ENCODE measurements at regions not wholly inside any gene's neighbourhood (a gene's known extent, or its start where the extent isn't known, plus 50 kb on each side); places are given as distances from the start of the nearest gene placed in this dataset.

DNA sequence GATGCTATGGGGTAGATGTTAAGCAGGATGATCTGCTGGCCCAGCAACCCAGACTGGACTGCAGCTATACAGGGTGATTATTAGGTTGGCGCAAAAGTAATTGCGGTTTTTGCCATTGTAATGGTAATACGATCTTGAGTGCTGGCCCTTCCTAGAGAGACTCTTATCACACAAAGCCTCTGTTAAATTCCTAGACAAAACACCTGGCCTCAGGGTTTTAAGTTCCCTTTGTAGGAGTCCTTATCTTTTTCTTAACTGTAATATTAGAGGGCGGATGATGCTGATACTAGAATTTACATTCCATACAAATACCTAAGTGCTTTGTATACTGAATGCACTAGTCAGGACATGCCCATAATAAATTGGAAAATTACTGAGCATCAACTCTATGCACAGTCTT is 222.2 kb downstream of the NDUFS4 start:
- Histone ChIP-seq H2AFZ (no peak overlapping the region), H3K4me1 (ENCODE audit: insufficient read depth) (peaks cover 7% of the 10 kb centered on the region), H3K4me2 (no peak overlapping the region), H3K4me3 (no peak overlapping the region), H3K9me3 (ENCODE audit: low read depth) (no peaks in the 10 kb centered on the region), H3K27me3 (no peaks in the 10 kb centered on the region), H3K27ac (no peak overlapping the region), H3K36me3 (replicated peaks; ENCODE audit: insufficient read depth, low read depth) (peaks cover 3% of the 10 kb centered on the region), H3K79me2 (no peaks in the 10 kb centered on the region), H4K20me1 (ENCODE audit: insufficient read depth, poor library complexity, severe bottlenecking) (no peaks in the 10 kb centered on the region), H3K9me2 (replicated peaks; ENCODE audit: insufficient read depth) (no peaks in the 10 kb centered on the region)
- TF ChIP-seq EZH2phosphoT487 (IDR thresholded peaks at IDR 0.05; ENCODE audit: low read depth, severe bottlenecking, unreplicated experiment), result no peak
- 76% methylated on average over 4 of the region's 4 CpGs for WGBS (ENCODE audit: low lambda C conversion rate, missing lambda C conversion rate)
- no peak for DNase-seq (ENCODE audit: low spot score)

DNA sequence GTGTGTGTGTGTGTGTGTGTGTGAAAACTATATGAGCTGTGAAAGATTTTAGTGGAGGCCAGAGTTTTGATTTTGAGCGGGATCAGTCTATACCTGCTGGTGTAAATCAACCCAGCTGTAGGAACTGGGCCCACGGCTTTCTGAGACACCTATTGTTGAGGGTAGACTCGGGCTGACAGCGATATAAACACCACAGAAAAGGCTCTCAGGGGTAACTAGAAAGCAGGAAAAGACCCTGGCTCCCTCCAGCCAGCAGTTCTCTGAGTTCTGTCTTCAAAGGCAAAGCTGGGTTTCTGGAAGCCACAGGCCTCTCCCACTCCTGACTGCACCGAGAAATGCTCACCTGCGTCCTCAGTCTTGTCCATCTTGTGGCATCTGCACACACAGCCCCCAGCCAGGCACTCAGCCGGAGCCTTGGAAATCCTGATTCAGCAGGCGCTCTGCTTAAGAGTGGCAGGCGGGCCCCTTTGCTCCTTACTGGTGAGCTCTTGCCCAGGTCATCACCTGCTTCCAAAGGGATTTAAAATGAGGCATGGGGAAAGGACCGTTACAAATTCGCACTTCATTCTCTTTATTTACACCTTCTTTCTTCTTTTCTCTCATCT is 223.3 kb downstream of the NDUFS4 start:
- no peaks in the 10 kb centered on the region for H3K79me2 ChIP-seq
- no peak overlapping the region for H3K27ac ChIP-seq
- H3K9me2 ChIP-seq (replicated peaks; ENCODE audit: insufficient read depth), result no peaks in the 10 kb centered on the region
- no peak for TF ChIP-seq EZH2phosphoT487 (IDR thresholded peaks at IDR 0.05; ENCODE audit: low read depth, severe bottlenecking, unreplicated experiment)
- no peak for TF ChIP-seq CTCF (IDR thresholded peaks at IDR 0.05; ENCODE audit: poor library complexity)
- no peak for TF ChIP-seq EZH2 (IDR thresholded peaks at IDR 0.05; ENCODE audit: borderline replicate concordance)
- H2AFZ ChIP-seq, result no peak overlapping the region
- H4K20me1 ChIP-seq (ENCODE audit: insufficient read depth, poor library complexity, severe bottlenecking), result no peaks in the 10 kb centered on the region
- H3K4me1 ChIP-seq (ENCODE audit: insufficient read depth), result peaks cover 7% of the 10 kb centered on the region
- 80% methylated on average over 11 of the region's 11 CpGs for WGBS (ENCODE audit: low lambda C conversion rate, missing lambda C conversion rate)
- H3K36me3 ChIP-seq (replicated peaks; ENCODE audit: insufficient read depth, low read depth), result peaks cover 3% of the 10 kb centered on the region
- H3K4me2 ChIP-seq, result no peak overlapping the region
- no peak for DNase-seq (ENCODE audit: low spot score)
- H3K27me3 ChIP-seq, result no peaks in the 10 kb centered on the region
- H3K4me3 ChIP-seq, result no peak overlapping the region
- H3K9me3 ChIP-seq (ENCODE audit: low read depth), result no peaks in the 10 kb centered on the region

- Histone ChIP-seq H4K20me1 (ENCODE audit: insufficient read depth, poor library complexity, severe bottlenecking) (no peaks in the 10 kb centered on the region), H2AFZ (no peak overlapping the region), H3K4me2 (no peak overlapping the region), H3K4me3 (no peak overlapping the region), H3K27ac (no peak overlapping the region), H3K27me3 (no peaks in the 10 kb centered on the region), H3K4me1 (ENCODE audit: insufficient read depth) (peaks cover 6% of the 10 kb centered on the region), H3K79me2 (no peaks in the 10 kb centered on the region), H3K9me3 (ENCODE audit: low read depth) (no peaks in the 10 kb centered on the region), H3K36me3 (replicated peaks; ENCODE audit: insufficient read depth, low read depth) (peaks cover 3% of the 10 kb centered on the region), H3K9me2 (replicated peaks; ENCODE audit: insufficient read depth) (no peaks in the 10 kb centered on the region)
- no peak for DNase-seq (ENCODE audit: low spot score)
- no peak for TF ChIP-seq CTCF (IDR thresholded peaks at IDR 0.05; ENCODE audit: poor library complexity)
- no peak for TF ChIP-seq EZH2 (IDR thresholded peaks at IDR 0.05; ENCODE audit: borderline replicate concordance)
- TF ChIP-seq EZH2phosphoT487 (IDR thresholded peaks at IDR 0.05; ENCODE audit: low read depth, severe bottlenecking, unreplicated experiment), result no peak
- WGBS (ENCODE audit: low lambda C conversion rate, missing lambda C conversion rate), result 59% methylated on average over 6 of the region's 6 CpGs
Measured at GRCh38 chr5:53784596-53784995, 224.2 kb downstream of the NDUFS4 start.

GRCh38 chr5:53785924-53786323 is 225.5 kb downstream of the NDUFS4 start:
- Histone ChIP-seq H3K9me3 (ENCODE audit: low read depth) (no peaks in the 10 kb centered on the region), H3K4me2 (no peak overlapping the region), H3K79me2 (no peaks in the 10 kb centered on the region), H3K36me3 (replicated peaks; ENCODE audit: insufficient read depth, low read depth) (peaks cover 3% of the 10 kb centered on the region), H3K4me1 (ENCODE audit: insufficient read depth) (no peaks in the 10 kb centered on the region), H3K27ac (no peak overlapping the region), H3K27me3 (no peaks in the 10 kb centered on the region), H3K4me3 (no peak overlapping the region), H3K9me2 (replicated peaks; ENCODE audit: insufficient read depth) (no peaks in the 10 kb centered on the region), H2AFZ (no peak overlapping the region), H4K20me1 (ENCODE audit: insufficient read depth, poor library complexity, severe bottlenecking) (no peaks in the 10 kb centered on the region)
- no peak for DNase-seq (ENCODE audit: low spot score)
- no peak for TF ChIP-seq EZH2 (IDR thresholded peaks at IDR 0.05; ENCODE audit: borderline replicate concordance)
- no peak for TF ChIP-seq CTCF (IDR thresholded peaks at IDR 0.05; ENCODE audit: poor library complexity)
- TF ChIP-seq EZH2phosphoT487 (IDR thresholded peaks at IDR 0.05; ENCODE audit: low read depth, severe bottlenecking, unreplicated experiment), result no peak
- WGBS (ENCODE audit: low lambda C conversion rate, missing lambda C conversion rate), result 67% methylated on average over 3 of the region's 3 CpGs

Measured in hepatocyte (in vitro differentiated cells).